Chondrocyte (in vitro differentiated cells): ENCODE measurements at regions not wholly inside any gene's neighbourhood (a gene's known extent, or its start where the extent isn't known, plus 50 kb on each side); places are given as distances from the start of the nearest gene placed in this dataset.

Source experiments
- DNase-seq: peaks from one replicate; pipeline ENCODE4 v3.0.0; 2021; ENCODE audit warnings: mixed read lengths, low spot score
- H3K27ac Mint-ChIP-seq: one replicate; pipeline ENCODE4 v1.8.0; 2021; ENCODE audit warnings: mild to moderate bottlenecking, moderate library complexity, mixed read lengths; ENCODE audit not compliant: unreplicated experiment
- H3K27me3 Mint-ChIP-seq: 2 replicates; pipeline ENCODE4 v1.8.0; 2021; ENCODE audit warnings: low read depth, mixed read lengths
- H3K36me3 Mint-ChIP-seq: 2 replicates; pipeline ENCODE4 v1.8.0; 2021; ENCODE audit warnings: low read depth, mixed read lengths
- H3K4me1 Mint-ChIP-seq: 2 replicates; pipeline ENCODE4 v1.8.0; 2021; ENCODE audit warnings: low read depth, mild to moderate bottlenecking, mixed read lengths
- H3K4me3 Mint-ChIP-seq: one replicate; pipeline ENCODE4 v1.8.0; 2021; ENCODE audit warnings: mild to moderate bottlenecking, moderate library complexity, mixed read lengths; ENCODE audit not compliant: unreplicated experiment
- H3K9me3 Mint-ChIP-seq: 2 replicates; pipeline ENCODE4 v1.8.0; 2021; ENCODE audit warnings: low read depth, mixed read lengths
- CTCF ChIP-seq: fragments of 200-600 bp; sonication (generic); IDR thresholded peaks from 2 replicates; pipeline ENCODE4 v1.5.0; 2021; ENCODE audit warnings: antibody characterized with exemption, mild to moderate bottlenecking, moderate library complexity

GRCh38 chr16:54503011-54503855 is 216.6 kb upstream of the IRX3 start:
- Mint-ChIP-seq H3K9me3 (peaks cover 7% of the 10 kb centered on the region), H3K4me3 (no peak overlapping the region), H3K27me3 (peaks cover 13% of the 10 kb centered on the region), H3K27ac (no peak overlapping the region), H3K4me1 (peaks cover 18% of the 10 kb centered on the region), H3K36me3 (peaks cover 4% of the 10 kb centered on the region)
- no peak for TF ChIP-seq CTCF
- no peak for DNase-seq

- peaks cover 11% of the 10 kb centered on the region for H3K27me3 Mint-ChIP-seq
- H3K4me1 Mint-ChIP-seq: peaks cover 15% of the 10 kb centered on the region
- peaks cover 11% of the 10 kb centered on the region for H3K36me3 Mint-ChIP-seq
- peaks cover 18% of the 10 kb centered on the region for H3K9me3 Mint-ChIP-seq
- no peak overlapping the region for H3K27ac Mint-ChIP-seq
- no peak for DNase-seq
- H3K4me3 Mint-ChIP-seq: no peak overlapping the region
- no peak for TF ChIP-seq CTCF
Measured at GRCh38 chr16:54501797-54502196, 215.2 kb upstream of the IRX3 start.

GRCh38 chr16:54493594-54493993 is 207.0 kb upstream of the IRX3 start:
- Mint-ChIP-seq H3K27ac (no peak overlapping the region), H3K27me3 (peaks cover 2% of the 10 kb centered on the region), H3K4me3 (no peak overlapping the region), H3K4me1 (peaks cover 11% of the 10 kb centered on the region), H3K9me3 (peaks cover 15% of the 10 kb centered on the region), H3K36me3 (peaks cover 9% of the 10 kb centered on the region)
- DNase-seq: no peak
- TF ChIP-seq CTCF: no peak

GRCh38 chr16:54493061-54493460 is 206.5 kb upstream of the IRX3 start:
- Mint-ChIP-seq H3K4me3 (no peak overlapping the region), H3K4me1 (peaks cover 15% of the 10 kb centered on the region), H3K36me3 (peaks cover 5% of the 10 kb centered on the region), H3K27ac (no peak overlapping the region), H3K27me3 (peaks cover 2% of the 10 kb centered on the region), H3K9me3 (peaks cover 9% of the 10 kb centered on the region)
- no peak for DNase-seq
- TF ChIP-seq CTCF: no peak

- Mint-ChIP-seq H3K9me3 (no peaks in the 10 kb centered on the region), H3K27ac (no peak overlapping the region), H3K4me3 (no peak overlapping the region), H3K36me3 (no peaks in the 10 kb centered on the region), H3K4me1 (peaks cover 15% of the 10 kb centered on the region), H3K27me3 (peaks cover 2% of the 10 kb centered on the region)
- no peak for TF ChIP-seq CTCF
- DNase-seq: no peak
Measured at GRCh38 chr16:54490112-54490488, 203.5 kb upstream of the IRX3 start.
